LHCN-M2 (cell line): ENCODE measurements at regions not wholly inside any gene's neighbourhood (a gene's known extent, or its start where the extent isn't known, plus 50 kb on each side); places are given as distances from the start of the nearest gene placed in this dataset.
"Not testable (repeated sequence)": the region's sequence is repeated elsewhere in the genome, so short reads cannot be mapped to it uniquely, and the experiment has no call there.

ENCODE experiments used
- DNase-seq: peaks from one replicate; pipeline ENCODE4 v3.0.0-alpha.2; 2012; ENCODE audit warnings: low read depth

GRCh38 chr19:28744943-28745342, 468.0 kb downstream of the UQCRFS1 start:
- DNase-seq: no peak

- no peak for DNase-seq
Observed at GRCh38 chr19:28744014-28744413, 468.9 kb downstream of the UQCRFS1 start.

GRCh38 chr19:28737021-28737895, 475.7 kb downstream of the UQCRFS1 start:
- peak; percentile 57 for DNase-seq

- DNase-seq: no peak
Observed at GRCh38 chr19:28736528-28736927, 476.4 kb downstream of the UQCRFS1 start.

- DNase-seq: no peak
Observed at GRCh38 chr19:28731577-28731976, 481.4 kb downstream of the UQCRFS1 start.

GRCh38 chr19:28730791-28731512, 482.0 kb downstream of the UQCRFS1 start:
- no peak for DNase-seq

- DNase-seq: no peak
Observed at GRCh38 chr19:28727480-28728159, 485.3 kb downstream of the UQCRFS1 start.

GRCh38 chr19:28726533-28727479, 486.1 kb downstream of the UQCRFS1 start:
- DNase-seq: no peak

- DNase-seq: no peak
Observed at GRCh38 chr19:28718909-28719308, 494.0 kb downstream of the UQCRFS1 start.

GRCh38 chr19:28715157-28715556, 497.8 kb downstream of the UQCRFS1 start:
- DNase-seq: no peak

GRCh38 chr19:28711411-28711810, 501.5 kb downstream of the UQCRFS1 start:
- no peak for DNase-seq

GRCh38 chr19:28710278-28710677, 502.7 kb downstream of the UQCRFS1 start:
- peak; percentile 67 for DNase-seq

GRCh38 chr19:28706693-28707092, 506.3 kb downstream of the UQCRFS1 start:
- DNase-seq: no peak

GRCh38 chr19:28705008-28705407, 507.9 kb downstream of the UQCRFS1 start:
- DNase-seq: peak; percentile 94

- no peak for DNase-seq
Observed at GRCh38 chr19:28703400-28703956, 509.5 kb downstream of the UQCRFS1 start.

- peak; percentile 71 for DNase-seq
Observed at GRCh38 chr19:28701491-28701890, 511.5 kb downstream of the UQCRFS1 start.

GRCh38 chr19:28700176-28700575, 512.8 kb downstream of the UQCRFS1 start:
- DNase-seq: no peak

GRCh38 chr19:28697308-28697707, 515.6 kb downstream of the UQCRFS1 start:
- DNase-seq: no peak

GRCh38 chr19:28694812-28695211, 518.1 kb downstream of the UQCRFS1 start:
- DNase-seq: no peak

GRCh38 chr19:28691683-28692082, 521.3 kb downstream of the UQCRFS1 start:
- DNase-seq: no peak

GRCh38 chr19:28689464-28689863, 523.5 kb downstream of the UQCRFS1 start:
- not testable (repeated sequence) for DNase-seq
